Heart right ventricle (tissue), 16 donors: ENCODE measurements at regions not wholly inside any gene's neighbourhood (a gene's known extent, or its start where the extent isn't known, plus 50 kb on each side); places are given as distances from the start of the nearest gene placed in this dataset.

Experiments
- ATAC-seq, 8 donors: fragments of 200-7000 bp; cut with Tn5 transposase; one replicate each; pipeline ENCODE4 v1.9.1; 2020; ENCODE audit warnings: mild to moderate bottlenecking in 8 of 8, moderate library complexity in 8 of 8, moderate number of reproducible peaks in 1 of 8
- DNase-seq, 2 donors: peaks; one replicate each; pipeline ENCODE4 v3.0.0-alpha.2; 2020
- H3K27ac ChIP-seq, 10 donors: fragments of 200-600 bp; sonication (generic) in 2 of 10; one replicate each; pipeline versions ENCODE4 v1.5.0 to v1.8.0; 2020 to 2022; ENCODE audit warnings: mild to moderate bottlenecking in 3 of 10
- H3K27me3 ChIP-seq, 7 donors: fragments of 200-600 bp; one replicate each; pipeline ENCODE4 v1.8.0; 2021 to 2022; ENCODE audit warnings: mild to moderate bottlenecking in 2 of 7
- H3K36me3 ChIP-seq, 9 donors: fragments of 200-600 bp; sonication (generic) in 1 of 9; one replicate each; pipeline versions ENCODE4 v1.5.0 to v1.8.0; 2020 to 2022; ENCODE audit warnings: mild to moderate bottlenecking in 2 of 9
- H3K4me1 ChIP-seq, 9 donors: fragments of 200-600 bp; sonication (generic) in 1 of 9; one replicate each; pipeline versions ENCODE4 v1.5.0 to v1.8.0; 2020 to 2022; ENCODE audit warnings: mild to moderate bottlenecking in 4 of 9
- H3K4me3 ChIP-seq, 10 donors: fragments of 200-600 bp; sonication (generic) in 2 of 10; one replicate each; pipeline versions ENCODE4 v1.5.0 to v1.8.0; 2020 to 2022; ENCODE audit warnings: mild to moderate bottlenecking in 7 of 10, moderate library complexity in 2 of 10
- H3K9me3 ChIP-seq, 11 donors: fragments of 200-600 bp in 10 of 11; sonication (generic) in 2 of 11; one replicate each; pipeline versions ENCODE4 v1.5.0 to v1.8.0; 2013 to 2022; ENCODE audit warnings: mild to moderate bottlenecking in 2 of 11, control low read depth in 1 of 11, moderate library complexity in 1 of 11
- CTCF ChIP-seq, 9 donors: fragments of 200-600 bp; sonication (generic) in 2 of 9; IDR thresholded peaks; one replicate each; pipeline versions ENCODE4 v1.5.0 to v1.8.0; 2021 to 2022; ENCODE audit warnings: antibody characterized with exemption in 9 of 9, mild to moderate bottlenecking in 5 of 9, moderate library complexity in 1 of 9
- WGBS, 2 donors: extraction: QIAGEN DNeasy Blood & Tissue Kit; methylation state at CpG; one replicate each; pipeline ENCODE4 v1.1.7; 2013; ENCODE audit warnings: inconsistent platforms in 1 of 2; 5-methylcytosine and 5-hydroxymethylcytosine counted together
- intact Hi-C, 10 donors: fragments of 100-400 bp; cut with DNase I; formaldehyde crosslinking; loops; one replicate each; pipeline versions ENCODE4 v1.11.1 to v1.14.2; 2022
- donor health status: Arrhythmogenic right ventricular cardiomyopathy.
- donor health status: ischemic (EF 13 %, LVEDD 7.1; RV severe dilation, severe dysfunction).
- donor health status: healthy with polysubstance abuse.
- donor health status: DM: no; HTN: yes; CAD: no.
- donor health status: DM: no; HTN: no; CAD: no.
- donor health status: ischemic (EF 25% LVEDD 6.9; RV normal size, moderate dysfunction).
- donor health status: ischemic (EF 25% LVEDD 5.7; RV mildly dilated, moderate dysfunction).
- donor health status: healthy.
- donor health status: DM: yes; HTN: yes; CAD: no.
- donor health status: Ischemic cardiomyopathy.
- donor health status: ischemic (EF 35%, LVEDD 5.7; RV mildly dilated, moderate dysfunction).
- donor health status: nonischemic (EF 11% LVEDD 7.7; RV severe dilation, severe dysfunction).
- donor health status: DM: yes; HTN: yes; CAD: no.
- donor health status: PGD.
- donor health status: ischemic (EF 29% LVEDD 5.4; RV normal size, mild dysfunction).
- donor health status: nonischemic (EF 23%, LVEDD 6.1; RV moderate dilation, normal function).

DNA sequence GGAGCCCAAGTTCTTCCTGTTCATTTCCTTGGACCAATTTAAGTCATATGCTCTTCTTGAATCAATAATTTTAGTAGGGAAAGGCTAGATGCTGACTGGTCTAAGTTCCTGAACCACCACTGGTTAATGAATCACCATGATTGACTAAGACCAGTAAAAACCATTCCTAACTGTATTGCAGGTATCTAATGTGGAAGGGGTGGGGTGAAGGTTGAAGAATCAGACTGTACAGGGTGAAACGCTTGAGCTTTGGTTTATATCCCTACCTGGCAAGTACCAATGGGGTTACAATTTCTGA lies 100.1 kb downstream of the DYRK2 start:
- no peak overlapping the region for H3K4me3 ChIP-seq
- H3K27ac ChIP-seq, result peak overlapping the region in 2 of 10 donors; percentile 42 to 60
- intact Hi-C loops, result no loop called here
- DNase-seq (no peak), ATAC-seq (no peak)
- TF ChIP-seq CTCF (IDR thresholded peaks at IDR 0.05), result no peak
- peaks cover 0 to 26% (median 3%) of the 10 kb centered on the region in 9 donors for H3K4me1 ChIP-seq
- WGBS, 2 donors, result 94 to 100% methylated on average over 1 of the region's 1 CpG
- no peaks in the 10 kb centered on the region for H3K36me3 ChIP-seq
- H3K9me3 ChIP-seq, result no peaks in the 10 kb centered on the region
- H3K27me3 ChIP-seq, result no peaks in the 10 kb centered on the region

GRCh38 chr12:67750513-67751183 lies 102.1 kb downstream of the DYRK2 start:
- WGBS, 2 donors, result 98% methylated on average over 3 of the region's 3 CpGs
- no peak overlapping the region for H3K4me3 ChIP-seq
- no peaks in the 10 kb centered on the region for H3K27me3 ChIP-seq
- H3K36me3 ChIP-seq, result no peaks in the 10 kb centered on the region
- peaks cover 0 to 28% (median 8%) of the 10 kb centered on the region in 9 donors for H3K4me1 ChIP-seq
- no peaks in the 10 kb centered on the region for H3K9me3 ChIP-seq
- no peak for ATAC-seq
- H3K27ac ChIP-seq, result no peak overlapping the region
- intact Hi-C loops, result no loop called here
- no peak for TF ChIP-seq CTCF (IDR thresholded peaks at IDR 0.05)
- no peak for DNase-seq

GRCh38 chr12:67751381-67751928 lies 102.9 kb downstream of the DYRK2 start:
- WGBS, 2 donors, result 61 to 68% methylated on average over 6 of the region's 6 CpGs
- no peak for ATAC-seq
- Histone ChIP-seq H3K27ac (no peak overlapping the region), H3K4me1 (peaks cover 0 to 28% (median 8%) of the 10 kb centered on the region in 9 donors), H3K4me3 (no peak overlapping the region), H3K36me3 (no peaks in the 10 kb centered on the region), H3K9me3 (no peaks in the 10 kb centered on the region), H3K27me3 (no peaks in the 10 kb centered on the region)
- intact Hi-C loops, result no loop called here
- DNase-seq, result no peak
- TF ChIP-seq CTCF (IDR thresholded peaks at IDR 0.05), result peak in 1 of 9 donors; percentile 9

GRCh38 chr12:67752226-67752732 lies 103.7 kb downstream of the DYRK2 start:
- Histone ChIP-seq H3K36me3 (no peaks in the 10 kb centered on the region), H3K9me3 (no peaks in the 10 kb centered on the region), H3K4me3 (no peak overlapping the region), H3K4me1 (peaks cover 0 to 28% (median 8%) of the 10 kb centered on the region in 9 donors), H3K27me3 (no peaks in the 10 kb centered on the region), H3K27ac (no peak overlapping the region)
- ATAC-seq, result no peak
- no peak for DNase-seq
- intact Hi-C loops, result no loop called here
- 96 to 98% methylated on average over 4 of the region's 4 CpGs for WGBS, 2 donors
- no peak for TF ChIP-seq CTCF (IDR thresholded peaks at IDR 0.05)
